HG02763 (cell line): ENCODE measurements at regions not wholly inside any gene's neighbourhood (a gene's known extent, or its start where the extent isn't known, plus 50 kb on each side); places are given as distances from the start of the nearest gene placed in this dataset.

Experiments
- ATAC-seq: cut with Tn5 transposase; IDR thresholded peaks from one replicate; pipeline ENCODE4 v1.9.1; 2021; ENCODE audit warnings: mild to moderate bottlenecking, moderate library complexity; ENCODE audit not compliant: unreplicated experiment

- no peak for ATAC-seq
Measured at GRCh38 chr14:34027990-34028495, 77.2 kb upstream of the EGLN3 start.

GRCh38 chr14:34027130-34027989 lies 76.5 kb upstream of the EGLN3 start:
- ATAC-seq: no peak

- ATAC-seq: no peak
Measured at GRCh38 chr14:34025325-34026017, 74.6 kb upstream of the EGLN3 start.

GRCh38 chr14:34024768-34025144 lies 73.9 kb upstream of the EGLN3 start:
- no peak for ATAC-seq

- no peak for ATAC-seq
Measured at GRCh38 chr14:34023824-34024767, 73.2 kb upstream of the EGLN3 start.

- ATAC-seq: no peak
Measured at GRCh38 chr14:34021096-34021495, 70.2 kb upstream of the EGLN3 start.

GRCh38 chr14:34020014-34020413 lies 69.1 kb upstream of the EGLN3 start:
- no peak for ATAC-seq

GRCh38 chr14:34018564-34019244 lies 67.8 kb upstream of the EGLN3 start:
- peak; percentile 70 for ATAC-seq

GRCh38 chr14:34018125-34018524 lies 67.3 kb upstream of the EGLN3 start:
- ATAC-seq: peak; percentile 22

GRCh38 chr14:34015383-34015782 lies 64.5 kb upstream of the EGLN3 start:
- no peak for ATAC-seq

- no peak for ATAC-seq
Measured at GRCh38 chr14:34014936-34015335, 64.1 kb upstream of the EGLN3 start.

GRCh38 chr14:34013721-34014060 lies 62.8 kb upstream of the EGLN3 start:
- ATAC-seq: peak; percentile 49

- ATAC-seq: peak; percentile 73
Measured at GRCh38 chr14:34012978-34013720, 62.3 kb upstream of the EGLN3 start.

GRCh38 chr14:34012369-34012768 lies 61.5 kb upstream of the EGLN3 start:
- no peak for ATAC-seq

- ATAC-seq: no peak
Measured at GRCh38 chr14:34009956-34010355, 59.1 kb upstream of the EGLN3 start.

- ATAC-seq: no peak
Measured at GRCh38 chr14:34007902-34008301, 57.0 kb upstream of the EGLN3 start.

GRCh38 chr14:34005901-34006300 lies 55.0 kb upstream of the EGLN3 start:
- no peak for ATAC-seq

- ATAC-seq: no peak
Measured at GRCh38 chr14:34004881-34005280, 54.0 kb upstream of the EGLN3 start.

GRCh38 chr14:34003691-34004090 lies 52.8 kb upstream of the EGLN3 start:
- no peak for ATAC-seq
